ENCODE measurements at regions not wholly inside any gene's neighbourhood (a gene's known extent, or its start where the extent isn't known, plus 50 kb on each side); places are given as distances from the start of the nearest gene placed in this dataset.
"Not testable (repeated sequence)": the region's sequence is repeated elsewhere in the genome, so short reads cannot be mapped to it uniquely, and the experiment has no call there.

DNA sequence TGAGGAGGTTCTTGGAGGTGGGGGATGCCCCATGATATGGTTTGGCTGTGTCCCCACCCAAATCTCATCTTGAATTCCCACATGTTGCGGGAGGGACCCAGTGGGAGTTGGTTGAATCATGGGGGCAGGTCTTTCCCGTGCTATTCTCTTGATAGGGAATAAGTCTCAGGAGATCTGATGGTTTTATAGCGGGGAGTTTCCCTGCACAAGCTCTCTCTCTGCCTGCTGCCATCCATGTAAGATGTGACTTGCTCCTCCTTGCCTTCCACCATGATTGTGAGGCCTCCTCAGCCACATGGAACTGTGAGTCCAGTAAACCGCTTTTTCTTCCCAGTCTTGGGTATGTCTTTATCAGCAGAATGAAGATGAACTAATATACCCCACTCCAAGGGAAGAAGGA lies 241.0 kb downstream of the BUB3 start:
- TF ChIP-seq, protein P1, sequence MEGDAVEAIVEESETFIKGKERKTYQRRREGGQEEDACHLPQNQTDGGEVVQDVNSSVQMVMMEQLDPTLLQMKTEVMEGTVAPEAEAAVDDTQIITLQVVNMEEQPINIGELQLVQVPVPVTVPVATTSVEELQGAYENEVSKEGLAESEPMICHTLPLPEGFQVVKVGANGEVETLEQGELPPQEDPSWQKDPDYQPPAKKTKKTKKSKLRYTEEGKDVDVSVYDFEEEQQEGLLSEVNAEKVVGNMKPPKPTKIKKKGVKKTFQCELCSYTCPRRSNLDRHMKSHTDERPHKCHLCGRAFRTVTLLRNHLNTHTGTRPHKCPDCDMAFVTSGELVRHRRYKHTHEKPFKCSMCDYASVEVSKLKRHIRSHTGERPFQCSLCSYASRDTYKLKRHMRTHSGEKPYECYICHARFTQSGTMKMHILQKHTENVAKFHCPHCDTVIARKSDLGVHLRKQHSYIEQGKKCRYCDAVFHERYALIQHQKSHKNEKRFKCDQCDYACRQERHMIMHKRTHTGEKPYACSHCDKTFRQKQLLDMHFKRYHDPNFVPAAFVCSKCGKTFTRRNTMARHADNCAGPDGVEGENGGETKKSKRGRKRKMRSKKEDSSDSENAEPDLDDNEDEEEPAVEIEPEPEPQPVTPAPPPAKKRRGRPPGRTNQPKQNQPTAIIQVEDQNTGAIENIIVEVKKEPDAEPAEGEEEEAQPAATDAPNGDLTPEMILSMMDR (IDR thresholded peaks at IDR 0.05), result not testable (repeated sequence)
- not testable (repeated sequence) for TF ChIP-seq POLR2A (IDR thresholded peaks at IDR 0.05)

All from esophagus squamous epithelium (tissue), 4 donors.